ENCODE measurements at regions not wholly inside any gene's neighbourhood (a gene's known extent, or its start where the extent isn't known, plus 50 kb on each side); places are given as distances from the start of the nearest gene placed in this dataset.

GRCh38 chr10:129331207-129331838, 135.7 kb upstream of the MGMT start:
- Histone ChIP-seq H4K20me1 (ENCODE audit: insufficient read depth, low read length) (no peaks in the 10 kb centered on the region), H3K4me3 (replicated peaks in 1 of 3; ENCODE audit: insufficient read depth in 1 of 3, low read depth in 2 of 3, low read length in 3 of 3) (no peak overlapping the region), H3K9me3 (ENCODE audit: low read length) (no peaks in the 10 kb centered on the region), H3K36me3 (replicated peaks in 1 of 2; ENCODE audit: control insufficient read depth in 1 of 2, insufficient read depth in 2 of 2, low read length in 2 of 2) (no peaks in the 10 kb centered on the region), H3K4me1 (ENCODE audit: insufficient read depth, low read length) (no peaks in the 10 kb centered on the region), H3K9ac (ENCODE audit: insufficient read depth, low read depth, low read length) (no peak overlapping the region), H2AFZ (ENCODE audit: low read length) (no peak overlapping the region), H3K4me2 (ENCODE audit: low read depth, low read length) (no peak overlapping the region), H3K27me3 (ENCODE audit: control insufficient read depth in 1 of 2, insufficient read depth in 2 of 2, low read length in 2 of 2) (peaks cover 0 to 11% of the 10 kb centered on the region in 2 experiments; a peak in 3 of 5 replicates), H3K79me2 (ENCODE audit: insufficient read depth, low read length) (no peaks in the 10 kb centered on the region), H3K27ac (ENCODE audit: extremely low read length, insufficient read depth, low read length) (no peak overlapping the region)
- DNase-seq (ENCODE audit: low spot score) (no peak), ATAC-seq (no peak), FAIRE-seq (no peak)
- no TSS peak for BruUV-seq (replicated peaks)
- CTCF ChIA-PET (ENCODE audit: low intra/inter-chr PET ratio, low total read pairs): no interaction called here
- POLR2A ChIA-PET: no interaction called here
- WGBS (ENCODE audit: low lambda C conversion rate): 11% methylated on average over 12 of the region's 12 CpGs
- in situ Hi-C loops (cut with HindIII; ENCODE audit: extremely low pct_ligation_motif_present, low pct_unique_long_range_greater_than_20kb): no loop called here
- intact Hi-C loops (cut with micrococcal nuclease; ENCODE audit: unreplicated experiment): no loop called here
- no peak for TF ChIP-seq ZNF737 (CRISPR knock-in tag; IDR thresholded peaks at IDR 0.05; ENCODE audit: borderline replicate concordance)
- TF ChIP-seq RORA (CRISPR knock-in tag; IDR thresholded peaks at IDR 0.05): no peak
- TF ChIP-seq NFYB (CRISPR knock-in tag; IDR thresholded peaks at IDR 0.05): no peak
- no peak for TF ChIP-seq KLF6 (CRISPR knock-in tag; IDR thresholded peaks at IDR 0.05)
- no peak for TF ChIP-seq THAP8 (CRISPR knock-in tag; IDR thresholded peaks at IDR 0.05; ENCODE audit: borderline replicate concordance)
- TF ChIP-seq CCAR2 (optimal IDR thresholded peaks at IDR 0.05; ENCODE audit: low read depth, low read length): no peak
- TF ChIP-seq PRDM15 (CRISPR knock-in tag; IDR thresholded peaks at IDR 0.05): no peak
- TF ChIP-seq ZBTB26 (CRISPR knock-in tag; IDR thresholded peaks at IDR 0.05; ENCODE audit: borderline replicate concordance): no peak
- no peak for TF ChIP-seq ZNF784 (CRISPR knock-in tag; IDR thresholded peaks at IDR 0.05; ENCODE audit: borderline replicate concordance)
- TF ChIP-seq RBFOX2 (IDR thresholded peaks at IDR 0.05; ENCODE audit: low read depth, low read length): no peak
- no peak for TF ChIP-seq TRIM22 (IDR thresholded peaks at IDR 0.05)
- TF ChIP-seq FOSL2 (CRISPR knock-in tag; IDR thresholded peaks at IDR 0.05): no peak
- no peak for TF ChIP-seq PREB (CRISPR knock-in tag; IDR thresholded peaks at IDR 0.05)

Data from HepG2 (cell line).